HCT116 (cell line): ENCODE measurements at regions not wholly inside any gene's neighbourhood (a gene's known extent, or its start where the extent isn't known, plus 50 kb on each side); places are given as distances from the start of the nearest gene placed in this dataset.

ENCODE experiments used
- ATAC-seq: fragments of 200-7000 bp; cut with Tn5 transposase; 2 replicates; pipeline ENCODE4 v1.9.1; 2020; ENCODE audit warnings: mild to moderate bottlenecking, moderate library complexity
- BruUV-seq: library from RNA; stranded (reverse); fragments of 400-500 nt; replicated peaks from 2 replicates; lab custom pipeline; 2021; lab: Mats Ljungman, UMichigan
- CTCF ChIA-PET: fragments of 300-600 bp; sonication (Branson Sonifier 250); formaldehyde crosslinking; loops from one replicate; lab custom pipeline; 2021; ENCODE audit warnings: antibody characterized with exemption; lab: Charles Lee
- POLR2A ChIA-PET: fragments of 300-600, 350-600 bp; sonication (Branson Sonifier 250); formaldehyde crosslinking; loops from one replicate; lab custom pipeline; 2021; ENCODE audit warnings: antibody characterized with exemption; lab: Charles Lee
- RAD21 ChIA-PET, 2 experiments: fragments of 300-600 bp; sonication (Branson Sonifier 250); formaldehyde crosslinking; loops; one replicate each; lab custom pipeline; 2023; ENCODE audit warnings: low total read pairs in 2 of 2; ENCODE audit not compliant: uncharacterized antibody in 2 of 2, unreplicated experiment in 2 of 2, low non-redundant PET in 1 of 2; lab: Charles Lee
- DNase-seq: peaks from one replicate; pipeline ENCODE4 v3.0.0-alpha.2; 2010; ENCODE audit warnings: low read depth, low spot score
- H2AFZ ChIP-seq: fragments of 200-600 bp; shearing (Covaris generic), sonication (generic); 2 replicates; pipeline ENCODE4 v1.6.1; 2017; ENCODE audit warnings: low read depth, mixed run types, mixed read lengths, antibody characterized with exemption, low read length; ENCODE audit not compliant: poor library complexity, severe bottlenecking
- H3K27ac ChIP-seq: 2 replicates; pipeline ENCODE4 v1.5.1; 2012; ENCODE audit warnings: low read depth, low read length
- H3K27me3 ChIP-seq: fragments of 200-600 bp; sonication (generic); 2 replicates; pipeline ENCODE4 v1.6.1; 2016; ENCODE audit warnings: mixed run types, low read length, mixed read lengths; ENCODE audit not compliant: insufficient read depth
- H3K36me3 ChIP-seq, 2 experiments: fragments of 200-500 bp in 1 of 2; fragments of 200-600 bp in 1 of 2; sonication (Bioruptor generic) in 1 of 2; sonication (generic) in 1 of 2; 2 replicates each; pipeline versions ENCODE4 v1.5.1 to v1.6.1; 2014 to 2016; ENCODE audit warnings: low read length in 2 of 2, inconsistent platforms in 1 of 2, mixed read lengths in 1 of 2, mixed run types in 1 of 2; ENCODE audit not compliant: insufficient read depth in 2 of 2, control insufficient read depth in 1 of 2
- H3K4me1 ChIP-seq, 2 experiments: fragments of 200-600 bp in 1 of 2; sonication (generic) in 1 of 2; 2 replicates each; pipeline versions ENCODE4 v1.5.1 to v1.6.1; 2012 to 2017; ENCODE audit warnings: low read length in 2 of 2, inconsistent platforms in 1 of 2, mild to moderate bottlenecking in 1 of 2, mixed read lengths in 1 of 2, mixed run types in 1 of 2, moderate library complexity in 1 of 2; ENCODE audit not compliant: insufficient read depth in 2 of 2, control insufficient read depth in 1 of 2
- H3K4me2 ChIP-seq: fragments of 200-600 bp; sonication (generic); 2 replicates; pipeline ENCODE4 v1.6.1; 2017; ENCODE audit warnings: mixed run types, low read length, mixed read lengths
- H3K4me3 ChIP-seq, 2 experiments: fragments of 200-600 bp in 1 of 2; sonication (generic) in 1 of 2; replicated peaks in 1 of 2; 2 replicates each; pipeline ENCODE4 v1.5.1; 2011 to 2016; ENCODE audit warnings: low read length in 2 of 2, control low read depth in 1 of 2, low read depth in 1 of 2, mild to moderate bottlenecking in 1 of 2, mixed read lengths in 1 of 2, mixed run types in 1 of 2
- H3K79me2 ChIP-seq: fragments of 200-600 bp; sonication (generic); 2 replicates; pipeline ENCODE4 v1.6.1; 2017; ENCODE audit warnings: mild to moderate bottlenecking, mixed run types, low read length, moderate library complexity, mixed read lengths; ENCODE audit not compliant: insufficient read depth
- H3K9ac ChIP-seq: fragments of 200-600 bp; sonication (generic); 2 replicates; pipeline ENCODE4 v1.6.1; 2016; ENCODE audit warnings: low read length, mixed read lengths
- H3K9me2 ChIP-seq: fragments of 200-600 bp; sonication (generic), shearing (Covaris generic); 2 replicates; pipeline ENCODE4 v1.6.1; 2017; ENCODE audit warnings: mixed run types, mild to moderate bottlenecking, moderate library complexity; ENCODE audit not compliant: insufficient read depth
- H3K9me3 ChIP-seq, 2 experiments: fragments of 200-500 bp in 1 of 2; fragments of 200-600 bp in 1 of 2; sonication (Bioruptor generic) in 1 of 2; sonication (generic) in 1 of 2; 2 replicates each; pipeline ENCODE4 v1.6.1; 2014 to 2017; ENCODE audit warnings: low read length in 2 of 2, mixed read lengths in 2 of 2, inconsistent platforms in 1 of 2, low read depth in 1 of 2, mild to moderate bottlenecking in 1 of 2, mixed run types in 1 of 2, moderate library complexity in 1 of 2; ENCODE audit not compliant: control insufficient read depth in 1 of 2, insufficient read depth in 1 of 2
- H4K20me1 ChIP-seq: fragments of 200-600 bp; sonication (generic), shearing (Covaris generic); 2 replicates; pipeline ENCODE4 v1.6.1; 2017; ENCODE audit warnings: mixed run types, mild to moderate bottlenecking, moderate library complexity; ENCODE audit not compliant: insufficient read depth
- CEBPB ChIP-seq: IDR thresholded peaks from 2 replicates; pipeline ENCODE4 v1.6.1; 2012; ENCODE audit warnings: low read depth
- EZH2phosphoT487 ChIP-seq: fragments of 200-600 bp; IDR thresholded peaks from 2 replicates; pipeline ENCODE4 v1.6.1; 2018; ENCODE audit warnings: antibody characterized with exemption, borderline replicate concordance
- SRF ChIP-seq: IDR thresholded peaks from 2 replicates; pipeline ENCODE4 v1.6.1; 2012; ENCODE audit warnings: low read depth
- YY1 ChIP-seq: IDR thresholded peaks from 2 replicates; pipeline ENCODE4 v1.6.1; 2011; ENCODE audit warnings: low read length, low read depth, moderate library complexity, mild to moderate bottlenecking; ENCODE audit not compliant: insufficient replicate concordance; ENCODE audit errors: extremely low read depth
- ZFX ChIP-seq: fragments of 450-650 bp; IDR thresholded peaks from 2 replicates; pipeline ENCODE4 v1.6.1; 2017
- intact Hi-C: fragments of 100-400 bp; cut with micrococcal nuclease; formaldehyde crosslinking; loops from 2 replicates; pipeline ENCODE4 v1.10.0; 2022
- TF ChIP-seq, protein P1 (sequence below): IDR thresholded peaks from 2 replicates; pipeline ENCODE4 v1.6.1; 2012; ENCODE audit warnings: low read depth
- TF ChIP-seq, protein P2 (sequence below): IDR thresholded peaks from 2 replicates; pipeline ENCODE4 v1.6.1; 2012
- TF ChIP-seq, protein P3 (sequence below): IDR thresholded peaks from 2 replicates; pipeline ENCODE4 v1.6.1; 2011; ENCODE audit warnings: mild to moderate bottlenecking, low read length, moderate library complexity; ENCODE audit not compliant: insufficient replicate concordance; ENCODE audit errors: extremely low read depth

DNA sequence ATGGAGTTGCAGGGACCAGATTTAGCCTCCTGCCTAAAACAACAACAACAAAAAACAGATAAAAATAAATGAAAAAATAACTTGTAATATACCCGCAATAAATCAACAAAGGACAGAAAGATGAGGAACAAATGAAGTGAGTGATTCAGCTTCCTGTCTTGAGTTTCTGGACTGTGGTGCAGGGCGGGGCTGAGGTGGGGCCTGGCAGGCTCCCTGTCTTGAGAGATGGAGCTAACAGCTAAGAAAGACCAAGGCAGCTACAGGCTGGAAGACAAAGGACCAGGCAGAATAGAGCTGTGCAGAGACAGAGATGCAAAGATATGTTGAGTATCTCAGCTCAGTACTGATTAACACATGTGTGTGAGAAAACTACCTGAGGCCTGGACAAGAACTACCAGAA is 879.2 kb downstream of the AACS start:
- Histone ChIP-seq H3K9ac (no peak overlapping the region), H3K27ac (no peak overlapping the region), H3K4me3 (no peak overlapping the region), H4K20me1 (no peaks in the 10 kb centered on the region), H3K9me2 (no peaks in the 10 kb centered on the region), H3K36me3 (no peaks in the 10 kb centered on the region; a peak in 1 of 4 replicates), H3K79me2 (no peaks in the 10 kb centered on the region), H2AFZ (no peak overlapping the region), H3K27me3 (no peaks in the 10 kb centered on the region), H3K4me2 (no peak overlapping the region), H3K4me1 (no peaks in the 10 kb centered on the region), H3K9me3 (peaks cover 0 to 22% of the 10 kb centered on the region in 2 experiments; a peak in 2 of 4 replicates)
- ChIA-PET CTCF (no interaction called here), POLR2A (no interaction called here), RAD21 (no interaction called here)
- intact Hi-C loops, result no loop called here
- DNase-seq (no peak), ATAC-seq (no peak)
- BruUV-seq, result no TSS peak
- no peak for TF ChIP-seq SRF
- no peak for TF ChIP-seq EZH2phosphoT487
- TF ChIP-seq YY1, result no peak
- no peak for TF ChIP-seq ZFX
- TF ChIP-seq, protein P1, sequence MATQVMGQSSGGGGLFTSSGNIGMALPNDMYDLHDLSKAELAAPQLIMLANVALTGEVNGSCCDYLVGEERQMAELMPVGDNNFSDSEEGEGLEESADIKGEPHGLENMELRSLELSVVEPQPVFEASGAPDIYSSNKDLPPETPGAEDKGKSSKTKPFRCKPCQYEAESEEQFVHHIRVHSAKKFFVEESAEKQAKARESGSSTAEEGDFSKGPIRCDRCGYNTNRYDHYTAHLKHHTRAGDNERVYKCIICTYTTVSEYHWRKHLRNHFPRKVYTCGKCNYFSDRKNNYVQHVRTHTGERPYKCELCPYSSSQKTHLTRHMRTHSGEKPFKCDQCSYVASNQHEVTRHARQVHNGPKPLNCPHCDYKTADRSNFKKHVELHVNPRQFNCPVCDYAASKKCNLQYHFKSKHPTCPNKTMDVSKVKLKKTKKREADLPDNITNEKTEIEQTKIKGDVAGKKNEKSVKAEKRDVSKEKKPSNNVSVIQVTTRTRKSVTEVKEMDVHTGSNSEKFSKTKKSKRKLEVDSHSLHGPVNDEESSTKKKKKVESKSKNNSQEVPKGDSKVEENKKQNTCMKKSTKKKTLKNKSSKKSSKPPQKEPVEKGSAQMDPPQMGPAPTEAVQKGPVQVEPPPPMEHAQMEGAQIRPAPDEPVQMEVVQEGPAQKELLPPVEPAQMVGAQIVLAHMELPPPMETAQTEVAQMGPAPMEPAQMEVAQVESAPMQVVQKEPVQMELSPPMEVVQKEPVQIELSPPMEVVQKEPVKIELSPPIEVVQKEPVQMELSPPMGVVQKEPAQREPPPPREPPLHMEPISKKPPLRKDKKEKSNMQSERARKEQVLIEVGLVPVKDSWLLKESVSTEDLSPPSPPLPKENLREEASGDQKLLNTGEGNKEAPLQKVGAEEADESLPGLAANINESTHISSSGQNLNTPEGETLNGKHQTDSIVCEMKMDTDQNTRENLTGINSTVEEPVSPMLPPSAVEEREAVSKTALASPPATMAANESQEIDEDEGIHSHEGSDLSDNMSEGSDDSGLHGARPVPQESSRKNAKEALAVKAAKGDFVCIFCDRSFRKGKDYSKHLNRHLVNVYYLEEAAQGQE, result no peak
- TF ChIP-seq, protein P2, sequence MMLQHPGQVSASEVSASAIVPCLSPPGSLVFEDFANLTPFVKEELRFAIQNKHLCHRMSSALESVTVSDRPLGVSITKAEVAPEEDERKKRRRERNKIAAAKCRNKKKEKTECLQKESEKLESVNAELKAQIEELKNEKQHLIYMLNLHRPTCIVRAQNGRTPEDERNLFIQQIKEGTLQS, result no peak
- TF ChIP-seq, protein P3, sequence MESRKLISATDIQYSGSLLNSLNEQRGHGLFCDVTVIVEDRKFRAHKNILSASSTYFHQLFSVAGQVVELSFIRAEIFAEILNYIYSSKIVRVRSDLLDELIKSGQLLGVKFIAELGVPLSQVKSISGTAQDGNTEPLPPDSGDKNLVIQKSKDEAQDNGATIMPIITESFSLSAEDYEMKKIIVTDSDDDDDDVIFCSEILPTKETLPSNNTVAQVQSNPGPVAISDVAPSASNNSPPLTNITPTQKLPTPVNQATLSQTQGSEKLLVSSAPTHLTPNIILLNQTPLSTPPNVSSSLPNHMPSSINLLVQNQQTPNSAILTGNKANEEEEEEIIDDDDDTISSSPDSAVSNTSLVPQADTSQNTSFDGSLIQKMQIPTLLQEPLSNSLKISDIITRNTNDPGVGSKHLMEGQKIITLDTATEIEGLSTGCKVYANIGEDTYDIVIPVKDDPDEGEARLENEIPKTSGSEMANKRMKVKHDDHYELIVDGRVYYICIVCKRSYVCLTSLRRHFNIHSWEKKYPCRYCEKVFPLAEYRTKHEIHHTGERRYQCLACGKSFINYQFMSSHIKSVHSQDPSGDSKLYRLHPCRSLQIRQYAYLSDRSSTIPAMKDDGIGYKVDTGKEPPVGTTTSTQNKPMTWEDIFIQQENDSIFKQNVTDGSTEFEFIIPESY, result no peak
- no peak for TF ChIP-seq CEBPB
